HG02943 (cell line): ENCODE measurements at regions not wholly inside any gene's neighbourhood (a gene's known extent, or its start where the extent isn't known, plus 50 kb on each side); places are given as distances from the start of the nearest gene placed in this dataset.

Source experiments
- ATAC-seq: cut with Tn5 transposase; IDR thresholded peaks from one replicate; pipeline ENCODE4 v1.9.1; 2021; ENCODE audit warnings: mild to moderate bottlenecking, low read depth, moderate library complexity; ENCODE audit not compliant: unreplicated experiment

- ATAC-seq = no peak
These were observed 367.1 kb downstream of the INSC start for GRCh38 chr11:15481871-15482270.

DNA sequence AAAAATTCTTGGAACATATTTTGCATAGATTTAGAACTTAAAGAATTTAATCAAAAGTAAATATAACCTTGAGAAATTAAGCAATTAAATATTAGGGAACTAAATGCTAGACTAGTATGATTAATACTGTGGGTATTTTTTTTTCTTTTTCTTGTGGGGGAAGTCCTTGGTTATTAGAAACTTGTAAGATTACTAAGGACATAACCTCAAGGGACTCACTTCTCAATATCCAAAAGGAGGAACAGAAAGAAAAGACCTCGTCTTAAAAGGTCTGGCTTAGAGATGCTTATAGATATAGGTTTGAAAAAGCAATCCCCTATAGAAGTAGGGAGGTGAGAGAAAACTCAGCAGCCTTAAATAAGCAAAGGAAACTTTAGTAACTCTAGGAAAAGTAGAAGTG lies 368.5 kb downstream of the INSC start:
- ATAC-seq = no peak

- ATAC-seq = no peak
These were observed 369.7 kb downstream of the INSC start for GRCh38 chr11:15484398-15484797.

GRCh38 chr11:15485432-15485831 lies 370.7 kb downstream of the INSC start:
- ATAC-seq = no peak

- no peak for ATAC-seq
These were observed 374.6 kb downstream of the INSC start for GRCh38 chr11:15489281-15489680.

DNA sequence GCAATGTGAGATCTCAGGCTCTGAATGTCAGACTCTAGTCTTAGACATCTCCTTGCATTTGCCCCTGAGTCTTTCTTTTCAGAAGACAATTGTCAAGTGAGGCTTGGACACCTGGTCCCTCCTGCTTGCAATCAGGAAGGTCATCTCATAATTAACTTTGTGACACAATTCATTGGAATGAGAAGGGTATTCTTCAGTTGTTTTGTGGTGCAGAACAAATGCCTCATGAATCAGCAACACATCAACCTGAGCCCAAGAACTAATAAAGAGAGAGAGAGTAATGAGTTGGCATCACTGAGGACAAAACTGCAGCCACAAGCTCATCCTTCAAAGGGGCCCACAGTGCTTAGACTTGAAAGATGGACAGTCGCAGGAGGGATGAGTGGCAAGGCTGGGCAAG lies 375.8 kb downstream of the INSC start:
- ATAC-seq = no peak

DNA sequence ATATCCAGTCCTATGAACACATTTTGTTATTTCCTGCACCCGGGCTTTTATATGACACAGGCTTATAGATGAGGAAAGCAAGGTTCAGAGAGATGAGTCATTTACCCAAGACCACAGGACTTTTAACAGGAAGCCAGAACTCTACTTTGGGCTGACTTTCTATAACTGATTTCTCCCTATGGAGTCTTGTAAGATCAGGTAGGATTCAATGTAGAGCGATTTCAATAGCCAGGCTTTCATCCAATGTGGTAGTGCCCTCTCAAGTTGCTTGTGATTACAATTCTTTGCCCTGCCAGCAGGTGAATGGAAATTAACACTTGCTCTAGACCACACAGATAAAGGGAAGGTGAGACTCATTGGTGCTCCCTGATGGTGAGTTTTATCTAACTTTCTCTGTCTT lies 378.3 kb downstream of the INSC start:
- ATAC-seq = no peak

- ATAC-seq = no peak
These were observed 379.3 kb downstream of the INSC start for GRCh38 chr11:15493921-15494620.

DNA sequence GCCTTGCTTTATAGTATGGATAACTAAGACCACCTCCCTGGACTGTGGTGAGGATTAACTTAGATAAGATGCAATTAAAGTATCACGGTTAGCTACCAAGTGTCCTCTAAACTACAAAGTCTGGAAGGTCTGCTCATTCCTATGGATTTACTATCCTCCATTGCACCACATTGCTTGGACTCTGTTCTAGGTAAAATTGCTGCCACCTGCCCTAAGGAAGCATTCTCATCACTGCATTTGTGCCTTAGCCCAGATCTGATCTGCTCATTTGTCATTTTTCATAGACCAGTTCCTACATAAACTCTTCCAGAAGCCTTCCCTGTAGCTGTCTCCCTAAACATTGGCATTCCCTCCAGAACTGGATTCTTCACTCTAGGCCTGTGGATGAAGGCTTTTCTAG lies 380.0 kb downstream of the INSC start:
- ATAC-seq = no peak

- ATAC-seq = no peak
These were observed 380.7 kb downstream of the INSC start for GRCh38 chr11:15495462-15495861.

DNA sequence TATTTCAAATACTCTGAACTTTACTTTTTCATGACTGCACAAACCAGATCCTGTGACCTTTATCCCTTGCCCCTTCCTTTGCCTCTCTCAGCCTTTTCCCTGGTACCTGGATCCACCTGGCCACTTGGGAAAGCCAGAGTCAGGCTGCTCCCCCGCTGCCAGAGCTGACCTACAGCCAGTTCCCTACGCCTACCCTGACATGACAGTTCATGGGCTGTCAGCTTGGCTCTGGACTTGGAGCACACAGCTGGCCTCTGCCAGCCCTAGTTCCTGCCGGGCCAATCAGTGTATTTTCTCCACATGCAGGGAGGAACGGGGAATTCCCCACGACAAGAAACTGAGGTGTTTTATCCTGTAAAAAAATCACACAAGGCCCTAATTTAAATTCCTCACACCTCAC lies 382.6 kb downstream of the INSC start:
- ATAC-seq = no peak

DNA sequence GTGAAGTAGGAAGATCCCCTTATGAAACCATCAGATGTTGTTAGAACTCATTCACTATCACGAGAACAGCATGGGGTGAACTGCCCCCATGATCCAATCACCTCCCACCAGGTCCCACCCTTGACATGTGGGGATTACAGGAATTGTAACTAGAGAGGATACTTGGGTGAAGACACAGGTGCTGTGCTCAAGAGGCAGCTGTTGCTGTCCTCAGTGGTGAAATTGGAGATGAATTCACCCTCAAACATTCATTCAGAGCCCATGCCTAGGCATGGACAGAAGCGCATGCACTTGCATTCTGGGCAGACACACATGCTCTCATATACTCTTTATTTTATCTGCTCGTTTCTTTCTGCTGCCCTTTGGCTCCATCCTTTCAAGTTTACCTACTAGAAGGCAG lies 385.0 kb downstream of the INSC start:
- no peak for ATAC-seq

- ATAC-seq = no peak
These were observed 385.9 kb downstream of the INSC start for GRCh38 chr11:15500643-15501042.

DNA sequence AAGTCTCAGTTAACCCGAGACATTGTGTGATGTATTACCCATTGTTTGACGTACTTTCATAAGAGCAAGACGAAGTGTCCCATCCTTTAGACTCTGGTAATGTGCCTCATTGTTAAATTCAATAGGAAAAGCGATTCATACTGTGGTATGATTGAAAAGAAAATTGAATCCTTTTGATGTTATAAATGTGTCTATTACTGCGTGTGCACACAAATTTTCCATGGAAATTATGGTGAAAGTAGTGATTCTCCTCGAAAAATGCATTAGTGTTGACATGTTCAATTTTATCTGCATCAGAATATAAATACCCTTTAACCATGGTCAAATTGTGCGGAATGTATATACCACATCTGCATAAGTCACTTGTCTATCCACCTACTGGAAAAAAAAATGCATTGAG lies 386.8 kb downstream of the INSC start:
- ATAC-seq = no peak

GRCh38 chr11:15505155-15505554 lies 390.4 kb downstream of the INSC start:
- no peak for ATAC-seq

DNA sequence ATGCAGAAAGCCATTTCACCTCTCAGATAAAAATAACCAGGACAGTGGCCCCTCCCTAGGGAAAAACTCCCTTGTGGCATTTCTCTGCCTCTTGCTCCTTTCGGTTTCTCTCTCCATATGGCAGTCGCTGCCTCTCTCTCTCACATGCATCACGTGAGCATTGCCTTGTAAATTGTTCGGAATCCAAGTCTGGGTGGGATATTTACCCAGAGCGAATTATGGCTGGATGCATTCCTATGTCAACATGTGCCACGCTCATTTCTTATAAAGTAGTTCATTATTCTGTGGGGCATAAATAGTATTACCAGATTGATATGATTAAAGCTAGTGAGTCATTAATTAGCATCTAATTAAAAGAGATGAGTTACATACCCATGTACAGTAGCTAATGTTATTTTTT lies 392.9 kb downstream of the INSC start:
- no peak for ATAC-seq

GRCh38 chr11:15509082-15509481 lies 394.4 kb downstream of the INSC start:
- ATAC-seq = no peak

DNA sequence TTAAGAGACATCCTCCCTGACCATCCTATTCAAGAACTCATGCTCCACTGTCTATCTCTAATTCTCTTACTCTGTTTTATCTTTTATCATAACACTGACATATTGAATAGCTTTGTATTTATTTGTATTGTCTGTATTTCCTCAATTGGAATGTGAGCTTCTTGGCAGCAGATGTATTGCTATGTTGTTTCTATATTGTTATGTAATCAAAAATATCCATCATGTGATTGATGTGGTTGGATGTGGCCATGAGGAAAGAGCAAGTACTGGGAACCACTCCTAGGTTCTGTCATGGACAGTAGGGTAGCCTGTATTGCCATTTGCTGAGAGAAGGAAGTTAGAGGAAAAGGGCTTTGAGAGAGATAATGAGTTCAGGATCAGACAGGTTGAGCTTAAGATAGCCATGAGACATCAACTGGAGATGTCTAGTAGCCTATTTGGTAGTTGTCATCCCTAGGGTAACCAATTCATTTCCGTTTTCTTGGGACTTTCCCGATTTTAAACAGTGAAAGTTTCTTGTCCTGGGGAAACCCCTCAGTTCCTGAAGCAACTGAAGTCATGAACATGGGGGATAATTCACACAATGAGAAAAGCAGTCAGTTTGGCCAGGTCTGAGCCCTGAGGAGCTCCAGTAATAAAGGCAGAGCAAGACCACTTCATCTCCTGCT lies 404.5 kb downstream of the INSC start:
- ATAC-seq = no peak

GRCh38 chr11:15519911-15520310 lies 405.2 kb downstream of the INSC start:
- no peak for ATAC-seq

DNA sequence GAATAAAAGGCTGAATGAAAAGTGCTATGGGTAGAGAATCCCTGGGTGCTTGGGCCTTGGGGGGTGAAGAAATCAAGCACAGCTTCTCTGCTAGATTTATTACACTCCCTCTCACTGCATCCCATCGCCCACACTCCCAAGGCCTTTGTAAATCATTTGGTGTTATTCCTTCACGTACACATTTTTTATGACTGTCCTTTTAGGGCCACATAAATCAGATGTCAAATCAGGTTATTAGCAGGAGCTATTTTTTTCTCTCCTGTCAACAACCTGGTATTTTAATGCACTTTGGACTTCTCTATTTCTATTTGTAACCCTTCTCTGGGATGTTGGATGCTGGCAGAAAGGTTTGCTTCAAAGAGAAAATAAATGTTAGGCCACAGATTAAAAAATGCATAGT lies 408.8 kb downstream of the INSC start:
- ATAC-seq = no peak

- ATAC-seq = no peak
These were observed 410.9 kb downstream of the INSC start for GRCh38 chr11:15525582-15525981.

DNA sequence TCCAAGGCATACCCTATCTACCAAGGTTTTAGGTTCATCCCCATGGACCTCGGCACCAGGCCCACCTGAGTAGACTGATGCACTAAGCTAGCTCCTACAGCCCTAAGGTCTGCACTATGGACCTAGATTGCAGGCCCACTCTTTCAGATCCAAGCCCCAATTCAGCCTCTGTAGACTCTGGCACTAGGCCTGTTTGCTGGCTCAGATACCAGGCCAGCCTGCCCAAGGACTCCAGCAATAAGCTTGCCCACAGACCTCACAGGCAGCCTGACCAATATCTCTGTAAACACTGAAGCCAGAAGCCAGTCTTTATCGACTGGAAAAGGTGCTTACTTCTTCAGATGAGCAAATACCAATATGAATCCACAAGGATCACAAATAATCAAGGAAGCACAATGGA lies 411.3 kb downstream of the INSC start:
- no peak for ATAC-seq
